HG03045 (cell line): ENCODE measurements at regions not wholly inside any gene's neighbourhood (a gene's known extent, or its start where the extent isn't known, plus 50 kb on each side); places are given as distances from the start of the nearest gene placed in this dataset.
"Not testable (repeated sequence)": the region's sequence is repeated elsewhere in the genome, so short reads cannot be mapped to it uniquely, and the experiment has no call there.

Experiments used
- ATAC-seq: cut with Tn5 transposase; IDR thresholded peaks from one replicate; pipeline ENCODE4 v1.9.1; 2021; ENCODE audit warnings: mild to moderate bottlenecking, moderate library complexity; ENCODE audit not compliant: unreplicated experiment

- peak; percentile 54 for ATAC-seq
Observed at GRCh38 chr13:50226515-50227155, 211.4 kb downstream of the KCNRG start.

DNA sequence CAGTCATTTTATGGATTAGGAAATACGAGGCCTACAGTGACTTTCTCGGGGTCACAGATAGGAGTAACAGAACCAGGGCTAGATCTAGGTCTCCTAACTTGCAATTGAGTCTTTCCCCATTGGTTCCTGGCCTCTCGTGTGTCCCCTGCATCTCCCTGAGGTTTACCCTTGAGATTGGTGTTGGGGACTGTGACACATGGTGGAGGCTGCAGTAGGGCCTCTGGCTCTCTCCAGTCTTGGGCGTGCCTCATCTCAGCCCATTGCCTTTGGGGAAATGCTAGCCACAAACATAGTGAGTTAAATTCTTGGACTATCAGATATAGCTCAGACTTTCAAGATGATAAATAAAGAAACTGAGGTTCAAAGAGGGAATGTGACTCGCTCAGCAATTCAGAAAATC, 212.1 kb downstream of the KCNRG start:
- ATAC-seq, result no peak

DNA sequence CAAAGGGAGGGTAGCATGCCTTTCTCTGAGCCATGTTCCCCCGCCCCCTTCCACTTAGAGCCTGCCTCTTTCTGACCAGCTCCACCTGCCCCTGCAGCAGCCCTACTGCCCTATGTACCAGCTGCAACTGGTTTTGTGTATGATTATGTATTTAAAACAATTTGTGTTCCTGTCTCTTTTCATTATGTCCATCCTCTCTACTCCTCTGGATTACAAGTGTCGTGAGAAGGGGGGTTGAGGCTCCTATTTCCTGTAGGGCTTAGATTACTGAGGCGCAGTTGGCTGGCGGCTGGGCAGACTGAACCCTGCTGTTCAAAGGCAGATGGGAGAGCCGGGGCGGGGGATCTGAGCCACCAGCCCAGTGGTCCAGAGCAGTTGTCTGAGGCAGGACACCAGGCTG, 213.3 kb downstream of the KCNRG start:
- no peak for ATAC-seq

DNA sequence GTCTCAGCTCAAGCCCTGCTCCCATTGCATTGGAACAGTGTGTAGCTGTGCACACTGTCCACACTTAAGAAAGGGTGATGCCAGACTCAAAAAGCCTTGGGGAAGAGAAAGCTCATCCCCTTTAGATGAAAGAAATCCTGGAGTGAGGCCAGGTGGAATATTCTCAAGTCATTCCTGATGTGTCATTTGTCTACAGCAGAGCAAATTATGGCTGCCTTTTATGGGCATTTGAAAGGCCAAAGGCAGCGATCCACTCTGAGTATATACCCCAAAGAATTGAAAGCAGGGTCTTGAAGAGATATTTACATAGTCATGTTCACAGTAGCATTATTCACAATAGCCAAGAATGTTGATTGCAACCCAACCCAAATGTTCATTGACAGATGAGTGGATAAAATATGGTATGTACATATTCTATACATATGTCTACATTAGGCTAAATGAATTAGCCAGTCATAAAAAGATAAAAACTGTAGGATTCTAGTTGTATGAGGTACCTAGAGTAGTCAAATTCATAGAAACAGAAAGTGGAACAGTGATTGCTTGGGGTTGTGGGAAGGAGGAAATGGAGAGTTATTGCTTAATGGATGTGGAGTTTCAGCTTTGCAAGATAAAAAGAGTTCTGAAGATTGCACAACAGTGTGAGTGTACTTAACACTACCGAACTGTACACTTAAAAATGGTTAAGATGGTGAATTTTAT, 214.9 kb downstream of the KCNRG start:
- peak; percentile 43 for ATAC-seq

DNA sequence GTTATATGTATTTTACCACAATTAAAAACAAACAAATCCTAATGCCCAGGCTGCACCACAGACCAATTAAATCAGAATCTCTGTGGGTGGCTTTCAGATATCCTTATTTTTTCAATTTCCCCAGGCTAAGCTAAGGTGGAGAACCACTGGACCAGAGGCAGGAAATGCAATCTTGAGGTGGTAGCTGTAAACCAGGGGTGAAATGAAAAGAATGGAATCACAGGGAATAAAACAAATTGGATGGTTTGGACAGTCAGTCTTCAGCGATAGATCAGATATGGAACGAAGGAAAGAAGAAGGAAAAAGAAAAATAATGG, 215.4 kb downstream of the KCNRG start:
- no peak for ATAC-seq

DNA sequence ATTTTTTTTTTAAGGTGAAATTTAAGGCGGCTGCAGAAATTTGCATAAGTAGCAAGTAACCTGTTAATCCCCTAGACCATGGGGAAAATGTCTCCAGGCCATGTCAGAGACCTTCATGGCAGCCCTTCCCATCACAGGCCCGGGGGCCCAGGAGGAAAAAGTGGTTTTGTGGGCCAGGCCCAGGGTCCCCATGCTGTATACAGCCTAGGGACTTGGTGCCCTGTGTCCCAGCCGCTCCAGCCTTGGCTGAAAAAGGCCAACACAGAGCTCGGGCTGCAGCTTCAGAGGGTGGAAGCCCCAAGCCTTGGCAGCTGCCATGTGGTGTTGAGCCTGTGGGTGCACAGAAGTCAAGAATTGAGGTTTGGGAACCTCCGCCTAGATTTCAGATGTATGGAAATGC, 218.3 kb downstream of the KCNRG start:
- not testable (repeated sequence) for ATAC-seq

GRCh38 chr13:50235604-50236342, 220.5 kb downstream of the KCNRG start:
- ATAC-seq, result no peak

- peak; percentile 93 for ATAC-seq
Observed at GRCh38 chr13:50236898-50237318, 221.7 kb downstream of the KCNRG start.

DNA sequence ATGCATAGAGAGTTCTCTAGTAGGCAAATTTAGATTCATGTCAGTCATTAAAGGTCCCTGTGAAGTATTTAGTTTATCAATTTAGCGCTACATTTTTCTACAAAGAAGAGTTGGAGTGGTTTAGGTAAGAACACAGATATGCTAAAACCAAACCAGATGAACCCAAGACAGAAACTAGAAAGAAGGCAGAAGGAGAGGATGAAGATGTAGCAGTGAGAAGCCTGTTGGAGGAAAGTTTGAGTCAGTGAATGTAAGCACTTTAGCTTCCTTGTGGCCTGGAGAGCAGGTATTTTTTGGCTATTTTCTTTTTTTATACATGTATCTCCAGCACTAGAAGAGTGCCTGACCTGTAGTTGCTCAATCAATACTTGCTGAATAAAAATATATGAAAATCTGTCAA, 223.7 kb downstream of the KCNRG start:
- ATAC-seq, result no peak

DNA sequence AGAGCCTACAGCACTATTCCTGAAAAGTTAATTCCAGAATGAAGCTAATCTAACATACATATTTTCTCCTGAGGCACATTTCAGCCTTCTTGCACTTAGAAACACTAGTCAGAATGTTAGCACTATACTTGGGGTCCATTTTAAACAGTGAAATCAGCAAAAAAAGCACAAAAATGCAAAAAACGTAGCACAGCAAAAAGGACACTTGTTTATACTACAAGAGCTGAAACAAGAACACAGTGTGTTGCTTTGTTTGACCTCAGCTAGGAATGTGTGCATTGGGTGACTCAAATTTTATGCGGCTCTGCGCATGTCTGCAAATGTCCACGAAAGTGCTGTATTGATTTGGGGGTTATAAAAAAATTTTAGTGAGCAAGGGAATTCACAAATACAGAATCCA, 226.2 kb downstream of the KCNRG start:
- no peak for ATAC-seq

GRCh38 chr13:50243931-50244330, 228.7 kb downstream of the KCNRG start:
- no peak for ATAC-seq

DNA sequence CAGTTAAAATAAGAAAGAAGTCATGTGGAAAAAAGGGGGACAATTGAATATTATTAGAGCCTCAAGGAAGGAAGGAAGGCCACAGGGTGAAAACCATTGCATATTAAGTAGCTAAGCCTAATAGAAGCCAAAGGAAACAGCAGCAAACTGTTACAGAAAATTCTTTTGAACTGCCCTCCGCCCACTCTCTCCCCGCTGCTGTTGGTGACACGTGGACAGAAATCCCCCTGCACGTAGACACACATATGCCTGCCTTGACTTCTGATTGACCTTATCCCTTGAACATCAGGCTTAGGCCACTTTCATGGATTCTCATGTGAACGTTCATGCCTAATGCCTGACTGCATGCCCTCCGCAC, 229.1 kb downstream of the KCNRG start:
- no peak for ATAC-seq

- ATAC-seq, result peak; percentile 94
Observed at GRCh38 chr13:50244713-50245574, 229.7 kb downstream of the KCNRG start.

DNA sequence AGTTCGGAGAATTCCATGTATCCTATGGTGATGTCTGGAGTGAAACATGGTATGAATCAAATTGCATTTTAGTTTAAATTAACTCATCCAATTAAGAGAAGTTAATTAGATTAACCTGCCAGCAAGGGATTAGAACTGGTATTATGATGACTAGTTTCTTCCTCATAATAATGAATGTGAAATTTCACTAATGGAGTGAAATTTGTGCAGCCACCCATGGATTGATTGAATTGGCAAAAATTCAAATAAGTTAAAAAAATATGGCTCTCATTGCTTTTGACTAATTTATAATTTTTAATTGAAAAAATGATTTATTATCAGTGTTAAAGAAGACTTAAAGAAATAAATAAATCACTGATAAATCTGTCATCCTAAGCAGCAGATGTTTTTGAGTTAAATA, 232.0 kb downstream of the KCNRG start:
- no peak for ATAC-seq

DNA sequence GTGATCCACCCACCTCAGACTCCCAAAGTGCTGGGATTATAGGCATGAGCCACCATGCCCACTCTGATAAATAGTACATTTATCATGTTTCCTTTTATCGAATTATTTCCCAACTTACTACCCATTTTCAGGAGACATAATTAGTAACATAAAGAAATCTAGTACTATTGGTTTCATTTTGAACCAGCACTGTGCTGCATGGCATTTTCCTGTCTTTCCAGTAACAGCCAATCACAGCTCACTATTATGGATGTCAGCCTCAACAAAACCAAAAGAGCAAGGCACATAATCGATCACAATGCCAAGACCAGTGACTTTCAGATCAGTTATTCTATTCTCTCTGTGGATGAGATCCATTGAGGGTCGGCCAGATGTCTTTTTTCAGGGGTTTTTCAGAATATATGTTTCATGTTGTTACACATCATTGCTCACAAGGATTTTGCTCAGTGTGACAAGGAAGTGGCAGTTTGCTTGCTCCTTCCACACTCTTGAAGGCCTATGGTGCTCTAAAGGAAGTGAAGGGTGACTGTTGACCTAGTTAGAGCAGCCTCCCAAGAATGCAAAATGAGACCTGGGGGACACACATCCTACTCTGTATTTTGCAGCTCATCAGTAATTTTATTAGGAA, 233.4 kb downstream of the KCNRG start:
- ATAC-seq, result no peak

DNA sequence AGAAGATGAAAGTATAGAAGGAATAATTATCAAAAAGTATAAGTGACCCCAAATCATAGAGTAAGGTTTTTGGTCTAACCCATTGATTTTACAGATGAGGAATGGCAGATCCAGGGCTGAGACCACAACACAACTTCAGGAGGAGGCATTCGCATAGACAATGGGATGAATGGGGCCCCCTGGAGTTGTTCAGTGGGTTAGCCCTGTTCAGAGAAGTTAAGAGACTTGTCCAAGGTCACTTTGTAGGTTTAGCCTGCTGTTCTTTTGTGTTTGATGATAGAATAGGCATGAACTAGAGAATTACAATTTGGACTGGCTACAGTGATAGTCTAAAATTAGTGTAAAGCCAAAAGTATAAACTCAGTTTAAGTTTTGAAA, 233.9 kb downstream of the KCNRG start:
- ATAC-seq, result no peak

GRCh38 chr13:50250401-50250800, 235.2 kb downstream of the KCNRG start:
- no peak for ATAC-seq

GRCh38 chr13:50255639-50256038, 240.4 kb downstream of the KCNRG start:
- ATAC-seq, result no peak

DNA sequence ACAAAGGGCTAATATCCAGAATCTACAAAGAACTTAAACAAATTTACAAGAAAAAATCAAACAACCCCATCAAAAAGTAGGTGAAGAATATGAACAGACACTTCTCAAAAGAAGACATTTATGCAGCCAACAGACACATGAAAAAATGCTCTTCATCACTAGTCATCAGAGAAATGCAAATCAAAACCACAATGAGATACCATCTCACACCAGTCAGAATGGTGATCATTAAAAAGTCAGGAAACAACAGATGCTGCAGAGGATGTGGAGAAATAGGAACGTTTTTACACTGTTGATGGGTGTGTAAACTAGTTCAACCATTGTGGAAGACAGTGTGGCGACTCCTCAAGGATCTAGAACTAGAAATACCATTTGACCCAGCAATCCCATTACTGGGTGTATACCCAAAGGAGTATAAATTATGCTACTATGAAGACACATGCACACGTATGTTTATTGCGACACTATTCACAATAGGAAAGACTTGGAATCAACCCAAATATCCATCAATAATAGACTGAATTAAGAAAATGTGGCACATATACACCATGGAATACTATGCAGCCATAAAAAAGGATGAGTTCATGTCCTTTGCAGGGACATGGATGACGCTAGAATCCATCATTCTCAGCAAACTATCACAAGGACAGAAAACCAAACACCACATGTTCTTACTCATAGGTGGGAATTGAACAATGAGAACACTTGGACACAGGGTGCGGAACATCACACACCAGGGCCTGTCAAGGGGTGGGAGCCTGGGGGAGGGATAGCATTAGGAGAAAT, 241.5 kb downstream of the KCNRG start:
- not testable (repeated sequence) for ATAC-seq

DNA sequence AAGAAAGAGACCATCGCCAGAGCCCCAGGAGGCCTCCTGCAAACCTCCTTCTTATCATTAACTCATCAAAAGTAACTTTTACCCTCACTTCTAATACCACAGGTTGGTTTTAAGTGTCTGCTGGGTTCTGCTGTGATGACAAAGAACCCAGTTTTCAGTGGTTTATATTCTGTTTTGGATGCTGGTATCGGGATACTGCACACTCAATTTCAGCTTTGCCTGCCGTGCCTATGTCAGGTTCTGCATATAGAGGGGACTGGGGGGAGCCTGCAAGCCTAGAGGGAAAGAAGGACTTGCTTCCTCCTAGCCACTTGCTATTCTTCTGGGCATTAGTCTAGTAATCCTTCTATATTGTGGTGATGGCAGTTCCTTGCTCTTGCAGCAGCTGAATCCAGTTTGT, 242.4 kb downstream of the KCNRG start:
- no peak for ATAC-seq
